ENCODE measurements at regions not wholly inside any gene's neighbourhood (a gene's known extent, or its start where the extent isn't known, plus 50 kb on each side); places are given as distances from the start of the nearest gene placed in this dataset.

DNA sequence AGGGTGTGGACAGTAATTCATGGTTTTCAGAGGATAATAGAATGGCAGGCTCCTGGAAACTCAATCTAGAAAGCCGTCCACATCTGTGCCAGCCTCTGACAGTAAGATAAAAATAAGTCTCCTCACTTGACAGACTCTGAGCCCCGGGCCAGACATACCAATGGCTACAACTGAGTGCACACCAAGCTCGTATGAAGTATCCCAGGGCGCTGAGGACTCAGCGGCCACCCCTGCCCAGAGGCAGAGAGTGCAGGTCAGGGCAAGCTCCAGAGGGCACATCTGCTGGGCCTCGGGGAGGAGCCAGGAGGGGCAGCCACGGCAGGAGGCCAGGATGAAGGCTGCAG lies 262.8 kb upstream of the TCERG1L start:
- H3K4me2 ChIP-seq, result no peak overlapping the region
- H3K27me3 ChIP-seq (ENCODE audit: insufficient read depth, low read depth), result peaks cover 2% of the 10 kb centered on the region; the same call in 1 of the 2 replicates
- TF ChIP-seq, protein P1, sequence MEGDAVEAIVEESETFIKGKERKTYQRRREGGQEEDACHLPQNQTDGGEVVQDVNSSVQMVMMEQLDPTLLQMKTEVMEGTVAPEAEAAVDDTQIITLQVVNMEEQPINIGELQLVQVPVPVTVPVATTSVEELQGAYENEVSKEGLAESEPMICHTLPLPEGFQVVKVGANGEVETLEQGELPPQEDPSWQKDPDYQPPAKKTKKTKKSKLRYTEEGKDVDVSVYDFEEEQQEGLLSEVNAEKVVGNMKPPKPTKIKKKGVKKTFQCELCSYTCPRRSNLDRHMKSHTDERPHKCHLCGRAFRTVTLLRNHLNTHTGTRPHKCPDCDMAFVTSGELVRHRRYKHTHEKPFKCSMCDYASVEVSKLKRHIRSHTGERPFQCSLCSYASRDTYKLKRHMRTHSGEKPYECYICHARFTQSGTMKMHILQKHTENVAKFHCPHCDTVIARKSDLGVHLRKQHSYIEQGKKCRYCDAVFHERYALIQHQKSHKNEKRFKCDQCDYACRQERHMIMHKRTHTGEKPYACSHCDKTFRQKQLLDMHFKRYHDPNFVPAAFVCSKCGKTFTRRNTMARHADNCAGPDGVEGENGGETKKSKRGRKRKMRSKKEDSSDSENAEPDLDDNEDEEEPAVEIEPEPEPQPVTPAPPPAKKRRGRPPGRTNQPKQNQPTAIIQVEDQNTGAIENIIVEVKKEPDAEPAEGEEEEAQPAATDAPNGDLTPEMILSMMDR (conservative IDR thresholded peaks at IDR 0.05; ENCODE audit: low read depth, low read length), result no peak
- no peak overlapping the region for H3K9ac ChIP-seq
- H3K27ac ChIP-seq, result no peak overlapping the region
- H2AFZ ChIP-seq (ENCODE audit: low read depth), result no peak overlapping the region
- H3K4me1 ChIP-seq (ENCODE audit: low read depth, poor library complexity, severe bottlenecking), result no peaks in the 10 kb centered on the region
- no peaks in the 10 kb centered on the region for H3K36me3 ChIP-seq (ENCODE audit: insufficient read depth)
- no peak overlapping the region for H3K4me3 ChIP-seq (IDR thresholded peaks at IDR 0.05; ENCODE audit: insufficient read depth, low read depth, low read length)
- no peaks in the 10 kb centered on the region for H4K20me1 ChIP-seq (ENCODE audit: insufficient read depth)
- no peaks in the 10 kb centered on the region for H3K79me2 ChIP-seq (ENCODE audit: insufficient read depth, low read depth)

DNA sequence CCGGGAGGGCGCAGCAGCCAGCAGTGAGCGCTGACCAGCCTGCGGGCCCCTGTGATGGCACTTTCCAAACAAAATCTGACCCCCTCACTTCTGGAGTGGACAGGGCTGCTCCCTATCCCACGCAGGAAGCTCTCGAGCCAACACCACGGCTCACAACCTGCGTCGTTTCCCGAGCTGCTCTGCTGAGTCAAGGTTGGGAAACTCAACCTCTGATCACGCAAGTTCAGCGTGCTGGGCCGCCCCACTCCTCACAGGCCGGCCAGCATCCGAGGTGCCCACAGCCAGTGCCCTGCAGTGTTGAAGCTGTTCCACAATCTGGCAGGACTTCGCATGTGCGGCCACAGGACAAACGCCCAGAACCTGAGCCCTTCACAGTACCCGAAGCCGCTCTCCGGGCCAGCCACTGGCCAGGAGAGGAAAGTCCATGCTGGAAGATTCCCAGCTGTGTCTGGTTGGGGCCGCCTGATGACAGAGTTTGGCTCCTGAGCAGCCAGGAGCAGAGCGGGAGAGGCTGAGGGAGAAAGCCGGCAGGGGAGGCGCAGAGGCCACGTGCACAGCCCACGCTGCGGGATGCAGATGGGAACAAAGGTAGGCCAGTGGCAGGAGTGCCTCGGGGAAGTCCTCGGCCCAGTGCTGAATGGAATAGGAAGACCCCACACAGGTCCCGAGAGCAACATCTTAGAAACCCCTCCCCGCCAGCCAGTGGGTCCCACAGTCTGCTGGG lies 263.3 kb upstream of the TCERG1L start:
- Histone ChIP-seq H3K27ac (no peak overlapping the region), H3K4me1 (ENCODE audit: low read depth, poor library complexity, severe bottlenecking) (no peaks in the 10 kb centered on the region), H2AFZ (ENCODE audit: low read depth) (no peak overlapping the region), H3K27me3 (ENCODE audit: insufficient read depth, low read depth) (peaks cover 2% of the 10 kb centered on the region; the same call in 1 of the 2 replicates), H3K4me3 (IDR thresholded peaks at IDR 0.05; ENCODE audit: insufficient read depth, low read depth, low read length) (no peak overlapping the region), H3K4me2 (no peak overlapping the region), H3K9ac (no peak overlapping the region), H3K36me3 (ENCODE audit: insufficient read depth) (no peaks in the 10 kb centered on the region), H4K20me1 (ENCODE audit: insufficient read depth) (no peaks in the 10 kb centered on the region), H3K79me2 (ENCODE audit: insufficient read depth, low read depth) (no peaks in the 10 kb centered on the region)
- TF ChIP-seq, protein P1 (conservative IDR thresholded peaks at IDR 0.05; ENCODE audit: low read depth, low read length), result no peak

DNA sequence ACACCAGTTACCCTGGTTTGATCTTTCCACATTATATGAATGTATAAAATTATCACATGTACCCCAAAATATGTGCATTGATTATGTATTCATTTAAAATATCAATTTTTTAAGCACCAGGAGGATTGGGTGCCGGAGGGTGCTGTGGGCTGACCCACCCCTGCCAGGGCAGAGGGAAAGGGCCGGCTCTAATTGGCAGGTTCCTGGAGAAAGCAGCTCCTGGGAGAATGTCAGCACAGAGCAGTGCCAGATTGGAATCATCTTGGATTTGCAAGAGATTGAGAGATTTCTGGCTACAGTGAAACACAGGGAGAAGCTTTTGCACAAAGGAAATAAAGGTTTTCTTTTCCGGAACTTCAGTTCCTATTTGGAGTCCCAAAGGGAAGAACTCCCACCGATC lies 264.4 kb upstream of the TCERG1L start:
- Histone ChIP-seq H3K27ac (no peak overlapping the region), H2AFZ (ENCODE audit: low read depth) (no peak overlapping the region), H3K36me3 (ENCODE audit: insufficient read depth) (no peaks in the 10 kb centered on the region), H3K9ac (no peak overlapping the region), H3K4me2 (no peak overlapping the region), H4K20me1 (ENCODE audit: insufficient read depth) (no peaks in the 10 kb centered on the region), H3K79me2 (ENCODE audit: insufficient read depth, low read depth) (no peaks in the 10 kb centered on the region), H3K4me3 (IDR thresholded peaks at IDR 0.05; ENCODE audit: insufficient read depth, low read depth, low read length) (no peak overlapping the region), H3K4me1 (ENCODE audit: low read depth, poor library complexity, severe bottlenecking) (no peaks in the 10 kb centered on the region), H3K27me3 (ENCODE audit: insufficient read depth, low read depth) (peaks cover 2% of the 10 kb centered on the region; the same call in 1 of the 2 replicates)
- TF ChIP-seq, protein P1 (conservative IDR thresholded peaks at IDR 0.05; ENCODE audit: low read depth, low read length), result no peak

DNA sequence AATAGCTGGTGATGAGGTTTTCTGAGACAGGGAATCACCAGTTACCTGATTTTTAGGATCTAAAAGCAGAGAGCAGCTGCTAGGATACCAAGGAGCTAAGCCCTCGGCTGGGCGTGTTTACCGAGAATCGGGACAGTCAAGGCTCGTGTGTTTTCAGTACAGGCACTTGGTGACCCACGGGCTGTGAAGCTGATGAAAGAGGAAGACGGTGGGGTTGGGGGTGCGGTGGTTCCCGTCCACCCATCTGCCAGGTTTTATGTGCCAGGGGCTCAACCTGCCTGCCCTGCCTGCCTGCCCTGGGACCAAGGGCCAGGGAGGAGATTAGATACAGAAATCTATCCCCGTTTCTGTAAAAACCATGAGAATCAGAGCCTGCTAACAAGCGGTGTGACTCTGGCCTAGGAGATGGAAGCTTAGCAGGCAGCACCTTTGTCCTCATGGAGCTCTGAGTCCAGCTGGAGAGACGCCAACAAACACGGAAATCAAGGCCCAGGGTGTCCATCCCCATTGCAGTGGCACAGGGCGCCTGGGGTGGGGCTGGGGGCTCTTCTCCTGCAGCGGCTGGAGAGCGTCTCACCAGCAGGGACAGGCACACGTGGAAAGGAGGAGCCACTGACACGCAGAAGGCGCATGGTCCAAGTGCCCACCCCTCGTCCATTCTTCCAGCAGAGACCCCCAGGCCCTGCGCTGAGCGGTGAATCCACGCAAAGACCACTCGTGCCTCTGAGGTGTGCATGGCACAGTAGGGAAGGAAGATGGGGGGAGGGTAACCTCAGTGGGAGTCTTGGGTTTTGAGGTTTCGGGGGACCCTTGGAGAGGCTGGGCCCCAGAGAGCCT lies 265.0 kb upstream of the TCERG1L start:
- H3K4me2 ChIP-seq, result no peak overlapping the region
- H4K20me1 ChIP-seq (ENCODE audit: insufficient read depth), result no peaks in the 10 kb centered on the region
- H2AFZ ChIP-seq (ENCODE audit: low read depth), result no peak overlapping the region
- H3K27me3 ChIP-seq (ENCODE audit: insufficient read depth, low read depth), result 0 out of 2 replicates have a peak, but pooled peaks cover 2% of the 10 kb centered on the region
- no peak overlapping the region for H3K4me3 ChIP-seq (IDR thresholded peaks at IDR 0.05; ENCODE audit: insufficient read depth, low read depth, low read length)
- TF ChIP-seq, protein P1 (conservative IDR thresholded peaks at IDR 0.05; ENCODE audit: low read depth, low read length), result no peak
- no peaks in the 10 kb centered on the region for H3K4me1 ChIP-seq (ENCODE audit: low read depth, poor library complexity, severe bottlenecking)
- H3K36me3 ChIP-seq (ENCODE audit: insufficient read depth), result no peaks in the 10 kb centered on the region
- H3K27ac ChIP-seq, result no peak overlapping the region
- no peak overlapping the region for H3K9ac ChIP-seq
- no peaks in the 10 kb centered on the region for H3K79me2 ChIP-seq (ENCODE audit: insufficient read depth, low read depth)
